SU-DHL-6 (cell line): ENCODE measurements at regions not wholly inside any gene's neighbourhood (a gene's known extent, or its start where the extent isn't known, plus 50 kb on each side); places are given as distances from the start of the nearest gene placed in this dataset.

Source experiments
- CTCF ChIP-seq: fragments of 200-600 bp; sonication (generic); IDR thresholded peaks from one replicate; pipeline ENCODE4 v1.5.1; 2017; ENCODE audit warnings: antibody characterized with exemption, mild to moderate bottlenecking, low read length, moderate library complexity; ENCODE audit not compliant: insufficient read depth, poor library complexity, severe bottlenecking
- EZH2phosphoT487 ChIP-seq: fragments of 200-600 bp; sonication (generic), shearing (Covaris generic); conservative IDR thresholded peaks from 2 replicates; pipeline ENCODE4 v1.6.1; 2018; ENCODE audit warnings: mild to moderate bottlenecking, antibody characterized with exemption, low read length, moderate library complexity, mixed read lengths

GRCh38 chr14:100662879-100663760 lies 63.6 kb upstream of the DLK1 start:
- TF ChIP-seq EZH2phosphoT487, result no peak
- peak; percentile 77 for TF ChIP-seq CTCF
